ENCODE measurements at regions not wholly inside any gene's neighbourhood (a gene's known extent, or its start where the extent isn't known, plus 50 kb on each side); places are given as distances from the start of the nearest gene placed in this dataset.

DNA sequence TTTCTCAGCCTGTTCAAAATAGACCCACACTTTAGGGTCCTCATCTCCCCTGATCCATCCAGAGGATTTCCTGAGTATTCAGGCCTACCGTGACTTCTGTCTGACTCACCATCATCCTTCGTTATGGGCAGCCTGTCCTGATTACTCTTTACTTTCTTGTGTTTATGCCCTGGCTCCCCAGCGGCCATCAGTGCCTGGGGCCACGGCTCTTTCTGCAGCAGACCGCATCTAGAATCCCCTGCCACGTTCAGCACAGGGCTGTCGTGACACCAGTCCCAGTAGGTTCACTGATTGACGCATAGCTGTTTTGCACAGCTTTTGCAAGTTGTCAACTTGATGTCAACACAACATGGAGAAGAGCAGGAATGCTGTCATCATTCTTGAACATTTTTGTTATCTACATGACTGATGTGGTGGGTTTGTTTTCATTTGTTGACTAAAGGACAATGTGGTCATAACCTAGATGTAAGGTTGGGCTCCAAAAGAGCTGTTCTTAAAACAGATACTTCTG lies 225.6 kb downstream of the HAUS1 start:
- no peak overlapping the region for H2AFZ ChIP-seq (ENCODE audit: low read depth, low read length)
- no peaks in the 10 kb centered on the region for H3K9me3 ChIP-seq (ENCODE audit: insufficient read depth, low read length)
- H4K20me1 ChIP-seq (ENCODE audit: insufficient read depth, low read length) = no peaks in the 10 kb centered on the region
- no peak overlapping the region for H3K4me2 ChIP-seq (ENCODE audit: low read length)
- no peak overlapping the region for H3K4me3 ChIP-seq (ENCODE audit: low read length)
- no peak overlapping the region for H3K27ac ChIP-seq (ENCODE audit: low read length)
- H3K27me3 ChIP-seq (ENCODE audit: low read depth, low read length) = no peaks in the 10 kb centered on the region
- no peak for TF ChIP-seq EZH2phosphoT487 (IDR thresholded peaks at IDR 0.05; ENCODE audit: low read depth)
- TF ChIP-seq, protein P1, sequence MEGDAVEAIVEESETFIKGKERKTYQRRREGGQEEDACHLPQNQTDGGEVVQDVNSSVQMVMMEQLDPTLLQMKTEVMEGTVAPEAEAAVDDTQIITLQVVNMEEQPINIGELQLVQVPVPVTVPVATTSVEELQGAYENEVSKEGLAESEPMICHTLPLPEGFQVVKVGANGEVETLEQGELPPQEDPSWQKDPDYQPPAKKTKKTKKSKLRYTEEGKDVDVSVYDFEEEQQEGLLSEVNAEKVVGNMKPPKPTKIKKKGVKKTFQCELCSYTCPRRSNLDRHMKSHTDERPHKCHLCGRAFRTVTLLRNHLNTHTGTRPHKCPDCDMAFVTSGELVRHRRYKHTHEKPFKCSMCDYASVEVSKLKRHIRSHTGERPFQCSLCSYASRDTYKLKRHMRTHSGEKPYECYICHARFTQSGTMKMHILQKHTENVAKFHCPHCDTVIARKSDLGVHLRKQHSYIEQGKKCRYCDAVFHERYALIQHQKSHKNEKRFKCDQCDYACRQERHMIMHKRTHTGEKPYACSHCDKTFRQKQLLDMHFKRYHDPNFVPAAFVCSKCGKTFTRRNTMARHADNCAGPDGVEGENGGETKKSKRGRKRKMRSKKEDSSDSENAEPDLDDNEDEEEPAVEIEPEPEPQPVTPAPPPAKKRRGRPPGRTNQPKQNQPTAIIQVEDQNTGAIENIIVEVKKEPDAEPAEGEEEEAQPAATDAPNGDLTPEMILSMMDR (IDR thresholded peaks at IDR 0.05; ENCODE audit: low read depth, low read length) = no peak
- H3K79me2 ChIP-seq (ENCODE audit: low read length) = no peaks in the 10 kb centered on the region
- no peaks in the 10 kb centered on the region for H3K4me1 ChIP-seq (ENCODE audit: low read length)
- H3K9ac ChIP-seq (ENCODE audit: low read length) = no peak overlapping the region
- H3K36me3 ChIP-seq (replicated peaks; ENCODE audit: low read depth, low read length) = no peaks in the 10 kb centered on the region

DNA sequence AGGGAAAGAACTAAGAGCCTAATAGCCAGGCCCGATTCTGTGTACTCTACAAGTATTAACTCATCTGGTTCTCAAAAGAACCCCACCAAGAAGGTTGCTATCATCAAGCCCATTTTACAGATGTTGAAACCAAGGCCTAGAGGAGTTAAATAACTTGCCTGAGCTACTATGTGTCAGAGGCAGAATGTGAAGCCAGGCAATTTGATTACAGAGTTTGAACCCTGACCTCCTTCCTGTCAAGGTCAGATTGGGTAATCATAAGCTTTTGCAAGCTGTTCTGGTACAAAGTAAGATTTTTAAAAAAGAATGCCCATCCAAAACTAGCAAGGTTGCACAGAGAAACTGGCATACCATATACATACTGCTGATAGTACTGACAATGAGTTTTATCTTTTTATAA lies 227.1 kb downstream of the HAUS1 start:
- Histone ChIP-seq H3K9me3 (ENCODE audit: insufficient read depth, low read length) (no peaks in the 10 kb centered on the region), H2AFZ (ENCODE audit: low read depth, low read length) (no peak overlapping the region), H3K79me2 (ENCODE audit: low read length) (no peaks in the 10 kb centered on the region), H3K36me3 (replicated peaks; ENCODE audit: low read depth, low read length) (no peaks in the 10 kb centered on the region), H3K9ac (ENCODE audit: low read length) (no peak overlapping the region), H3K4me3 (ENCODE audit: low read length) (no peak overlapping the region), H3K4me1 (ENCODE audit: low read length) (no peaks in the 10 kb centered on the region), H3K27ac (ENCODE audit: low read length) (no peak overlapping the region), H4K20me1 (ENCODE audit: insufficient read depth, low read length) (no peaks in the 10 kb centered on the region), H3K27me3 (ENCODE audit: low read depth, low read length) (no peaks in the 10 kb centered on the region), H3K4me2 (ENCODE audit: low read length) (no peak overlapping the region)
- TF ChIP-seq, protein P1 (IDR thresholded peaks at IDR 0.05; ENCODE audit: low read depth, low read length) = no peak
- TF ChIP-seq EZH2phosphoT487 (IDR thresholded peaks at IDR 0.05; ENCODE audit: low read depth) = no peak

DNA sequence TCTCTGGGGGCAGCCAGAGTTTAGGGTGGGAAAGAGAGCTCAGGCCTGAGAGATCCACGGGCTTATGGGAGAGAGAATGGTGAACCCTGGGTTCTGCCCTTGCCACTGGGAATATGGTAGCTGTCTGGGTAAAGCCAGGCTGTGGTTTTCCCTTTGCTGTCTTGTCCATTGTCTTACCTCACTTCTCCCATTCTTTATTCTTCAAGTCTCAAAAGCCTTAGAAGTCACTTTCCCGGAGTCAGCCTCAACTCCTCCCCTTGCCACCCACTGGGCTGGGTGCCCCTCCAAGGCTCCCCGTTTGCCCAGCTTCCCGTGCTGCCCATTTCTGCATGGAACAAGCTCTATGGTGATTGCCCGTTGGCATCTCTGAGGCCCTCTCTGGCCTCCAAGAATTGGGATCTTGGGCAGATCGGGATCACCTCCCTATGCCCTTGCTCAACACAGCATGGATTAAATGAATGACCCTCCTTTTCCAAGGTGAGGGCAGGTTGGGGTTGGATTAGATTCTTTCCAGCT lies 228.2 kb downstream of the HAUS1 start:
- H4K20me1 ChIP-seq (ENCODE audit: insufficient read depth, low read length) = no peaks in the 10 kb centered on the region
- H3K4me1 ChIP-seq (ENCODE audit: low read length) = no peaks in the 10 kb centered on the region
- H3K27me3 ChIP-seq (ENCODE audit: low read depth, low read length) = no peaks in the 10 kb centered on the region
- H2AFZ ChIP-seq (ENCODE audit: low read depth, low read length) = no peak overlapping the region
- H3K4me2 ChIP-seq (ENCODE audit: low read length) = no peak overlapping the region
- H3K9me3 ChIP-seq (ENCODE audit: insufficient read depth, low read length) = no peaks in the 10 kb centered on the region
- H3K27ac ChIP-seq (ENCODE audit: low read length) = no peak overlapping the region
- TF ChIP-seq EZH2phosphoT487 (IDR thresholded peaks at IDR 0.05; ENCODE audit: low read depth) = no peak
- TF ChIP-seq, protein P1 (IDR thresholded peaks at IDR 0.05; ENCODE audit: low read depth, low read length) = no peak
- H3K9ac ChIP-seq (ENCODE audit: low read length) = no peak overlapping the region
- H3K4me3 ChIP-seq (ENCODE audit: low read length) = no peak overlapping the region
- no peaks in the 10 kb centered on the region for H3K36me3 ChIP-seq (replicated peaks; ENCODE audit: low read depth, low read length)
- H3K79me2 ChIP-seq (ENCODE audit: low read length) = no peaks in the 10 kb centered on the region

DNA sequence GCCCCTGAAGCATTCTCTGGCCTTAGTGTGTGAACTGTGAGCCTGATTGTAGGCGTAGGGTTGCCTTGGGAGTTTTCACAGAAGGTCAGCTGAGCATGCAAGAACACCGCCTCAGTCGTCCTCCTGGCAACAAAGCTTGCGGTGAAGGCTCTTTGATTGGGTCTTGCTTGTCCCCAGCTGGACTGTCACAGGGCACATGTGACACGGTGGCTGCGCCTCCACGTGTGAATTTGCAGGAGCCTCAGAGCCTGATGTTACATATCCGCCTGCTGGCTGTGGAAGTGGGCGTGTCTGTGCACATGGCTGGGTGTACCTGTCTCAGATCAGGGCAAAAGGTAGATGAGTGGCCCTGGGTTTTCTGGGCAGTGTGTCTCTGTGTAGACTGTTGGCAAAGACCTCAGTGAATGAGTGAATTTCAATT lies 228.7 kb downstream of the HAUS1 start:
- H3K9ac ChIP-seq (ENCODE audit: low read length) = no peak overlapping the region
- H3K4me3 ChIP-seq (ENCODE audit: low read length) = no peak overlapping the region
- no peak overlapping the region for H3K4me2 ChIP-seq (ENCODE audit: low read length)
- TF ChIP-seq EZH2phosphoT487 (IDR thresholded peaks at IDR 0.05; ENCODE audit: low read depth) = no peak
- TF ChIP-seq, protein P1 (IDR thresholded peaks at IDR 0.05; ENCODE audit: low read depth, low read length) = no peak
- no peaks in the 10 kb centered on the region for H4K20me1 ChIP-seq (ENCODE audit: insufficient read depth, low read length)
- no peaks in the 10 kb centered on the region for H3K36me3 ChIP-seq (replicated peaks; ENCODE audit: low read depth, low read length)
- no peaks in the 10 kb centered on the region for H3K4me1 ChIP-seq (ENCODE audit: low read length)
- no peaks in the 10 kb centered on the region for H3K9me3 ChIP-seq (ENCODE audit: insufficient read depth, low read length)
- no peak overlapping the region for H3K27ac ChIP-seq (ENCODE audit: low read length)
- no peak overlapping the region for H2AFZ ChIP-seq (ENCODE audit: low read depth, low read length)
- H3K27me3 ChIP-seq (ENCODE audit: low read depth, low read length) = no peaks in the 10 kb centered on the region
- H3K79me2 ChIP-seq (ENCODE audit: low read length) = no peaks in the 10 kb centered on the region

Measured in OCI-LY3 (cell line).